Panc1 (cell line): ENCODE measurements at regions not wholly inside any gene's neighbourhood (a gene's known extent, or its start where the extent isn't known, plus 50 kb on each side); places are given as distances from the start of the nearest gene placed in this dataset.

ENCODE experiments used
- CTCF ChIP-seq: fragments of 450-650 bp; IDR thresholded peaks from 2 replicates; pipeline ENCODE4 v1.5.1; 2017; ENCODE audit warnings: mild to moderate bottlenecking
- POLR2AphosphoS5 ChIP-seq: IDR thresholded peaks from 2 replicates; pipeline ENCODE4 v1.6.1; 2012; ENCODE audit warnings: mild to moderate bottlenecking, low read depth, low read length, moderate library complexity
- SIN3A ChIP-seq: IDR thresholded peaks from 2 replicates; pipeline ENCODE4 v1.6.1; 2012; ENCODE audit warnings: low read depth, mild to moderate bottlenecking, low read length, moderate library complexity, borderline replicate concordance; ENCODE audit not compliant: insufficient read depth
- TCF7L2 ChIP-seq: IDR thresholded peaks from 2 replicates; pipeline ENCODE4 v1.6.1; 2011; ENCODE audit warnings: mild to moderate bottlenecking, low read depth, low read length, inconsistent platforms
- TF ChIP-seq, protein P1 (sequence below), 2 experiments: IDR thresholded peaks; 2 replicates each; pipeline ENCODE4 v1.6.1; 2011 to 2012; ENCODE audit warnings: low read depth in 2 of 2, control low read depth in 1 of 2, low read length in 1 of 2, mild to moderate bottlenecking in 1 of 2, moderate library complexity in 1 of 2; ENCODE audit not compliant: insufficient read depth in 1 of 2

DNA sequence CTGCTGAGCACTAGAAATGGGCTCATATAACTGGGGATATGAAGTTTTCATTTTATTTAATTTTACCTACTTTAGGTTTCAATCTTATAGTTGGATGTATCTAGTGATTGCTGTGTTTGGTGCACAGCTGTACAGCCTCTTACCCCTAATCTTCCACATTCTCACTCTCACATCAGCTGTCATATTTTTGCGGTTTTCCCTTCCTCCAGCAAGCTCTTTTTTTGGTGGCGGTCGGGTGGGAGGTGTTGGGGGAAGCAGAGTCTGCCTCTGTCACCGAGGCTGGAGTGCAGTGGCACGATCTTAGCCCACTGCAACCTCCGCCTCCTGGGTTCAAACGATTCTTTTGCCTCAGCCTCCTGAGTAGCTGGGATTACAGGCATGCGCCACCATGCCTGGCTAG, 445.1 kb upstream of the ISX start:
- TF ChIP-seq CTCF (no peak), TCF7L2 (no peak), POLR2AphosphoS5 (no peak), SIN3A (no peak)
- TF ChIP-seq, protein P1, sequence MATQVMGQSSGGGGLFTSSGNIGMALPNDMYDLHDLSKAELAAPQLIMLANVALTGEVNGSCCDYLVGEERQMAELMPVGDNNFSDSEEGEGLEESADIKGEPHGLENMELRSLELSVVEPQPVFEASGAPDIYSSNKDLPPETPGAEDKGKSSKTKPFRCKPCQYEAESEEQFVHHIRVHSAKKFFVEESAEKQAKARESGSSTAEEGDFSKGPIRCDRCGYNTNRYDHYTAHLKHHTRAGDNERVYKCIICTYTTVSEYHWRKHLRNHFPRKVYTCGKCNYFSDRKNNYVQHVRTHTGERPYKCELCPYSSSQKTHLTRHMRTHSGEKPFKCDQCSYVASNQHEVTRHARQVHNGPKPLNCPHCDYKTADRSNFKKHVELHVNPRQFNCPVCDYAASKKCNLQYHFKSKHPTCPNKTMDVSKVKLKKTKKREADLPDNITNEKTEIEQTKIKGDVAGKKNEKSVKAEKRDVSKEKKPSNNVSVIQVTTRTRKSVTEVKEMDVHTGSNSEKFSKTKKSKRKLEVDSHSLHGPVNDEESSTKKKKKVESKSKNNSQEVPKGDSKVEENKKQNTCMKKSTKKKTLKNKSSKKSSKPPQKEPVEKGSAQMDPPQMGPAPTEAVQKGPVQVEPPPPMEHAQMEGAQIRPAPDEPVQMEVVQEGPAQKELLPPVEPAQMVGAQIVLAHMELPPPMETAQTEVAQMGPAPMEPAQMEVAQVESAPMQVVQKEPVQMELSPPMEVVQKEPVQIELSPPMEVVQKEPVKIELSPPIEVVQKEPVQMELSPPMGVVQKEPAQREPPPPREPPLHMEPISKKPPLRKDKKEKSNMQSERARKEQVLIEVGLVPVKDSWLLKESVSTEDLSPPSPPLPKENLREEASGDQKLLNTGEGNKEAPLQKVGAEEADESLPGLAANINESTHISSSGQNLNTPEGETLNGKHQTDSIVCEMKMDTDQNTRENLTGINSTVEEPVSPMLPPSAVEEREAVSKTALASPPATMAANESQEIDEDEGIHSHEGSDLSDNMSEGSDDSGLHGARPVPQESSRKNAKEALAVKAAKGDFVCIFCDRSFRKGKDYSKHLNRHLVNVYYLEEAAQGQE (IDR thresholded peaks at IDR 0.05; ENCODE audit: insufficient read depth in 1 of 2, low read depth in 2 of 2, low read length in 1 of 2): no peak
